ENCODE measurements at regions not wholly inside any gene's neighbourhood (a gene's known extent, or its start where the extent isn't known, plus 50 kb on each side); places are given as distances from the start of the nearest gene placed in this dataset.

- TF ChIP-seq CTCF (conservative IDR thresholded peaks at IDR 0.05; ENCODE audit: low read depth, low read length) = no peak
- DNase-seq (ENCODE audit: low read depth) = no peak
- no peak overlapping the region for H3K4me3 ChIP-seq (ENCODE audit: low read length)
These were observed 269.8 kb downstream of the BCOR start for GRCh38 chrX:39827951-39828350.

- TF ChIP-seq CTCF (conservative IDR thresholded peaks at IDR 0.05; ENCODE audit: low read depth, low read length) = no peak
- no peak for DNase-seq (ENCODE audit: low read depth)
- no peak overlapping the region for H3K4me3 ChIP-seq (ENCODE audit: low read length)
These were observed 268.8 kb downstream of the BCOR start for GRCh38 chrX:39828971-39829370.

- no peak for TF ChIP-seq CTCF (conservative IDR thresholded peaks at IDR 0.05; ENCODE audit: low read depth, low read length)
- DNase-seq (ENCODE audit: low read depth) = no peak
- no peak overlapping the region for H3K4me3 ChIP-seq (ENCODE audit: low read length)
These were observed 267.8 kb downstream of the BCOR start for GRCh38 chrX:39829965-39830364.

- no peak overlapping the region for H3K4me3 ChIP-seq (ENCODE audit: low read length)
- DNase-seq (ENCODE audit: low read depth) = no peak
- TF ChIP-seq CTCF (conservative IDR thresholded peaks at IDR 0.05; ENCODE audit: low read depth, low read length) = no peak
These were observed 267.3 kb downstream of the BCOR start for GRCh38 chrX:39830414-39830813.

GRCh38 chrX:39832211-39832610, 265.5 kb downstream of the BCOR start:
- no peak for DNase-seq (ENCODE audit: low read depth)
- no peak overlapping the region for H3K4me3 ChIP-seq (ENCODE audit: low read length)
- no peak for TF ChIP-seq CTCF (conservative IDR thresholded peaks at IDR 0.05; ENCODE audit: low read depth, low read length)

GRCh38 chrX:39834600-39834999, 263.2 kb downstream of the BCOR start:
- no peak overlapping the region for H3K4me3 ChIP-seq (ENCODE audit: low read length)
- TF ChIP-seq CTCF (conservative IDR thresholded peaks at IDR 0.05; ENCODE audit: low read depth, low read length) = no peak
- DNase-seq (ENCODE audit: low read depth) = no peak

GRCh38 chrX:39835241-39835640, 262.5 kb downstream of the BCOR start:
- H3K4me3 ChIP-seq (ENCODE audit: low read length) = no peak overlapping the region
- no peak for TF ChIP-seq CTCF (conservative IDR thresholded peaks at IDR 0.05; ENCODE audit: low read depth, low read length)
- DNase-seq (ENCODE audit: low read depth) = no peak
